Small intestine (tissue), 7 donors: ENCODE measurements at regions not wholly inside any gene's neighbourhood (a gene's known extent, or its start where the extent isn't known, plus 50 kb on each side); places are given as distances from the start of the nearest gene placed in this dataset.

Source experiments
- DNase-seq, 2 donors: peaks; one replicate each; pipeline versions ENCODE4 v3.0.0 to v3.0.0-alpha.2; 2013
- FAIRE-seq: peaks from 2 replicates; lab custom pipeline; 2012; peaks lifted over from hg19 to GRCh38; lab: Jason Lieb, UNC
- H3K27ac ChIP-seq, 3 donors: one replicate each; pipeline ENCODE4 v1.5.1; 2013; ENCODE audit warnings: low read length in 2 of 3, mild to moderate bottlenecking in 2 of 3, control low read depth in 1 of 3, inconsistent platforms in 1 of 3, low read depth in 1 of 3, moderate library complexity in 1 of 3
- H3K27me3 ChIP-seq, 3 donors: one replicate each; pipeline ENCODE4 v1.6.1; 2013; ENCODE audit warnings: low read length in 3 of 3, inconsistent platforms in 1 of 3; ENCODE audit not compliant: control insufficient read depth in 3 of 3, insufficient read depth in 3 of 3
- H3K36me3 ChIP-seq, 3 donors: one replicate each; pipeline ENCODE4 v1.6.1; 2013; ENCODE audit warnings: low read length in 3 of 3, inconsistent platforms in 1 of 3, low read depth in 1 of 3, mild to moderate bottlenecking in 1 of 3, moderate library complexity in 1 of 3; ENCODE audit not compliant: control insufficient read depth in 3 of 3, insufficient read depth in 2 of 3
- H3K4me1 ChIP-seq, 3 donors: one replicate each; pipeline ENCODE4 v1.6.1; 2013; ENCODE audit warnings: low read length in 2 of 3, inconsistent platforms in 1 of 3, low read depth in 1 of 3, mild to moderate bottlenecking in 1 of 3, moderate library complexity in 1 of 3; ENCODE audit not compliant: control insufficient read depth in 3 of 3, insufficient read depth in 2 of 3
- H3K4me3 ChIP-seq, 3 donors: one replicate each; pipeline ENCODE4 v1.5.1; 2013; ENCODE audit warnings: low read length in 3 of 3, control low read depth in 1 of 3, inconsistent platforms in 1 of 3, low read depth in 1 of 3, mild to moderate bottlenecking in 1 of 3, moderate library complexity in 1 of 3
- H3K9me3 ChIP-seq, 2 donors: one replicate each; pipeline ENCODE4 v1.6.1; 2013; ENCODE audit warnings: low read depth in 1 of 2, low read length in 1 of 2; ENCODE audit not compliant: control insufficient read depth in 2 of 2, insufficient read depth in 1 of 2
- WGBS, 3 donors: extraction: QIAGEN DNeasy Blood & Tissue Kit; methylation state at CpG; one replicate each; pipeline ENCODE4 v1.1.7; 2013; 5-methylcytosine and 5-hydroxymethylcytosine counted together
- donor health status: healthy with polysubstance abuse.
- donor health status: control.
- donor health status: control.
- donor health status: Bipolar disorder and iron deficiency.
- donor health status: healthy.

GRCh38 chr1:119565131-119565772 lies 58.2 kb downstream of the HSD3B1 start:
- Histone ChIP-seq H3K4me1 (peaks cover 0 to 19% (median 2%) of the 10 kb centered on the region in 3 donors), H3K9me3 (no peaks in the 10 kb centered on the region), H3K27me3 (no peaks in the 10 kb centered on the region), H3K4me3 (no peak overlapping the region), H3K36me3 (no peaks in the 10 kb centered on the region), H3K27ac (no peak overlapping the region)
- 59 to 71% (median 67%) methylated on average over 3 of the region's 3 CpGs for WGBS, 3 donors
- FAIRE-seq (no peak), DNase-seq (peak in 1 of 2 donors; percentile 22)

- 47 to 83% (median 59%) methylated on average over 1 of the region's 1 CpG for WGBS, 3 donors
- Histone ChIP-seq H3K27me3 (no peaks in the 10 kb centered on the region), H3K27ac (no peak overlapping the region), H3K4me1 (peaks cover 0 to 9% (median 0%) of the 10 kb centered on the region in 3 donors), H3K36me3 (no peaks in the 10 kb centered on the region), H3K4me3 (no peak overlapping the region), H3K9me3 (no peaks in the 10 kb centered on the region)
- FAIRE-seq (no peak), DNase-seq (no peak)
These were observed 62.1 kb downstream of the HSD3B1 start for GRCh38 chr1:119569095-119569494.
